ENCODE measurements at regions not wholly inside any gene's neighbourhood (a gene's known extent, or its start where the extent isn't known, plus 50 kb on each side); places are given as distances from the start of the nearest gene placed in this dataset.

DNA sequence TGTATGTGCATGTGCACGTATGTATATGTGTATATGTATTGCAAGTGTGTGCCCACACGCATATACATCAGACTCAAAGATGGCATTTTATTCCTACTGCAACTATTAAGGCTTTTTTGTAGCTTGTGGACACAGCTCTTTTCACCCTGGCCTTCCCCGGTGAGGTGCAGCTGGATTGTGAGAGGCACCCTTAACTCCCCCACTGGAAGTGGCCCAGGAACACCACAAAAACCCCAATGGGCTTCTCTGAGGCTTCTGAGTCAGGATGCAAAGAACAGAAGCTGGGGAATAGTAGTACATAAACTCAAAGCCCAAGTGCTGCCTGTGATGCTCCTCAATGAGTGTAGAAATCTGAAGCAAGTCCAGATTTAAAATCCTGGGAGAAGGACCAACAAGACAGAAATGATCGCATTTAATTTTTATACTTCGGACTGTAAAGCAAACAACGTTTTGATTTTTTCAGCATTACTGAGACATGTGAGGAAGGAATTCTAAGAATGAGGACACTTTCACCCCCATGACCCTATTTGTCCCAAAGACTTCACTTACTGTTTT lies 369.2 kb upstream of the MGMT start:
- Histone ChIP-seq H3K4me2 (ENCODE audit: insufficient read depth, low read length) (no peak overlapping the region), H3K79me2 (ENCODE audit: control insufficient read depth, insufficient read depth, low read length) (no peaks in the 10 kb centered on the region), H3K27me3 (ENCODE audit: control insufficient read depth in 2 of 2, insufficient read depth in 2 of 2, low read length in 2 of 2) (peaks cover 0 to 4% of the 10 kb centered on the region in 2 experiments; a peak in 2 of 5 replicates), H3K36me3 (ENCODE audit: control insufficient read depth, insufficient read depth, low read length) (no peaks in the 10 kb centered on the region), H3K9me1 (ENCODE audit: control insufficient read depth, insufficient read depth, low read length) (no peaks in the 10 kb centered on the region), H3K9me3 (replicated peaks; ENCODE audit: control insufficient read depth, insufficient read depth, low read depth, low read length) (no peaks in the 10 kb centered on the region), H2AFZ (ENCODE audit: low read depth, low read length) (no peak overlapping the region), H3K9ac (ENCODE audit: insufficient read depth in 1 of 2, low read depth in 2 of 2, low read length in 2 of 2) (no peak overlapping the region), H3K4me1 (replicated peaks in 1 of 2; ENCODE audit: control insufficient read depth in 2 of 2, insufficient read depth in 2 of 2, low read length in 2 of 2) (no peaks in the 10 kb centered on the region), H4K20me1 (replicated peaks; ENCODE audit: control insufficient read depth, insufficient read depth, low read length) (no peaks in the 10 kb centered on the region; the same call in 1 of the 2 replicates), H3K27ac (ENCODE audit: extremely low read depth, low read depth, low read length) (no peak overlapping the region), H3K4me3 (no peak overlapping the region)
- in situ Hi-C loops (cut with MboI) (no loop called here), intact Hi-C loops (cut with micrococcal nuclease) (no loop called here)
- ATAC-seq (no peak), FAIRE-seq (no peak), DNase-seq (ENCODE audit: extremely low read depth in 1 of 4, low spot score in 3 of 4) (no peak)
- no peak for TF ChIP-seq ZKSCAN1 (IDR thresholded peaks at IDR 0.05; ENCODE audit: low read depth, low read length)
- TF ChIP-seq, protein P1, sequence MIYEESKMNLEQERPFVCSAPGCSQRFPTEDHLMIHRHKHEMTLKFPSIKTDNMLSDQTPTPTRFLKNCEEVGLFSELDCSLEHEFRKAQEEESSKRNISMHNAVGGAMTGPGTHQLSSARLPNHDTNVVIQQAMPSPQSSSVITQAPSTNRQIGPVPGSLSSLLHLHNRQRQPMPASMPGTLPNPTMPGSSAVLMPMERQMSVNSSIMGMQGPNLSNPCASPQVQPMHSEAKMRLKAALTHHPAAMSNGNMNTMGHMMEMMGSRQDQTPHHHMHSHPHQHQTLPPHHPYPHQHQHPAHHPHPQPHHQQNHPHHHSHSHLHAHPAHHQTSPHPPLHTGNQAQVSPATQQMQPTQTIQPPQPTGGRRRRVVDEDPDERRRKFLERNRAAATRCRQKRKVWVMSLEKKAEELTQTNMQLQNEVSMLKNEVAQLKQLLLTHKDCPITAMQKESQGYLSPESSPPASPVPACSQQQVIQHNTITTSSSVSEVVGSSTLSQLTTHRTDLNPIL (CRISPR knock-in tag; IDR thresholded peaks at IDR 0.05), result no peak
- ChIA-PET CTCF (ENCODE audit: low intra/inter-chr PET ratio) (no interaction called here), POLR2A (interaction anchor here (0.6 kb wide), 1 partner anchor 52 kb away, joined by 3 read pairs; no protein-coding TSS in a partner anchor)
- no TSS peak for BruUV-seq (replicated peaks)
- 0% methylated on average over 5 of the region's 6 CpGs for WGBS (ENCODE audit: insufficient coverage, low coverage, missing lambda C conversion rate)

DNA sequence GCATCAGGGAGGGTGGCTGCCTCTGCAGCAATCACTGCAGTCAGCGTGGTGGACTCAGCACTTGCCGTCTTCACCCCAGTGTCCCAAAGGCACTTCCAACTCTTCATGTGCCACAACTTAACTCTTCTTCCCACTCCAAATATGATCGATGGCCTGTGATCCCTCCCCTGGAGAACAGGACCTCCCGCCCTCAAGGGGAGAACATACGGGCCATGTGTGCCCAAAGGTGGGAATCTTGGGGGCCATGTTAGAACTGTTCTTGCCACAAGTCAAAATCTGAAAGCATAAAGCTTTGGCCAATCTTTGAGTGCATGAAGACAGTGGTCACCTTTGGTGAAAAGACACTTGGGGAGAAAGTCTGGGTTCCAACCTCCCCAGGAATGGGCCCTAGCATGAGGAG lies 368.5 kb upstream of the MGMT start:
- H2AFZ ChIP-seq (ENCODE audit: low read depth, low read length), result no peak overlapping the region
- intact Hi-C loops (cut with micrococcal nuclease) (no loop called here), in situ Hi-C loops (cut with MboI) (no loop called here)
- peaks cover 0 to 2% of the 10 kb centered on the region in 2 experiments; a peak in 2 of 5 replicates for H3K27me3 ChIP-seq (ENCODE audit: control insufficient read depth in 2 of 2, insufficient read depth in 2 of 2, low read length in 2 of 2)
- 0% methylated on average over 5 of the region's 5 CpGs for WGBS (ENCODE audit: insufficient coverage, low coverage, missing lambda C conversion rate)
- H3K27ac ChIP-seq (ENCODE audit: extremely low read depth, low read depth, low read length), result no peak overlapping the region
- ChIA-PET CTCF (ENCODE audit: low intra/inter-chr PET ratio) (no interaction called here), POLR2A (no interaction called here)
- no peak overlapping the region for H3K9ac ChIP-seq (ENCODE audit: insufficient read depth in 1 of 2, low read depth in 2 of 2, low read length in 2 of 2)
- no peak for DNase-seq (ENCODE audit: extremely low read depth in 1 of 4, low spot score in 3 of 4)
- no peaks in the 10 kb centered on the region for H3K9me1 ChIP-seq (ENCODE audit: control insufficient read depth, insufficient read depth, low read length)
- ATAC-seq, result no peak
- no peaks in the 10 kb centered on the region for H3K9me3 ChIP-seq (replicated peaks; ENCODE audit: control insufficient read depth, insufficient read depth, low read depth, low read length)
- no peaks in the 10 kb centered on the region for H3K4me1 ChIP-seq (replicated peaks in 1 of 2; ENCODE audit: control insufficient read depth in 2 of 2, insufficient read depth in 2 of 2, low read length in 2 of 2)
- no peak overlapping the region for H3K4me3 ChIP-seq
- H3K79me2 ChIP-seq (ENCODE audit: control insufficient read depth, insufficient read depth, low read length), result no peaks in the 10 kb centered on the region
- no peak overlapping the region for H3K4me2 ChIP-seq (ENCODE audit: insufficient read depth, low read length)
- H3K36me3 ChIP-seq (ENCODE audit: control insufficient read depth, insufficient read depth, low read length), result no peaks in the 10 kb centered on the region
- BruUV-seq (replicated peaks), result no TSS peak
- H4K20me1 ChIP-seq (replicated peaks; ENCODE audit: control insufficient read depth, insufficient read depth, low read length), result no peaks in the 10 kb centered on the region; the same call in 1 of the 2 replicates
- no peak for FAIRE-seq
- TF ChIP-seq KLF13 (tag; IDR thresholded peaks at IDR 0.05; ENCODE audit: borderline replicate concordance, low read depth) (no peak), IRF2 (CRISPR knock-in tag; IDR thresholded peaks at IDR 0.05) (no peak), ZNF717 (CRISPR knock-in tag; IDR thresholded peaks at IDR 0.05) (no peak), BRCA1 (IDR thresholded peaks at IDR 0.05) (no peak), BRCA1 (CRISPR knock-in tag; IDR thresholded peaks at IDR 0.05) (no peak), E2F5 (CRISPR knock-in tag; IDR thresholded peaks at IDR 0.05) (no peak), PTRF (tag; IDR thresholded peaks at IDR 0.05) (no peak), HDGF (IDR thresholded peaks at IDR 0.05) (no peak), CBX8 (IDR thresholded peaks at IDR 0.05; ENCODE audit: borderline replicate concordance, extremely low read depth, low read depth, low read length, poor library complexity, severe bottlenecking) (no peak), ZEB2 (IDR thresholded peaks at IDR 0.05) (no peak), ADNP (tag; IDR thresholded peaks at IDR 0.05) (no peak), FOS (IDR thresholded peaks at IDR 0.05; ENCODE audit: extremely low read depth, insufficient read length) (no peak), KHSRP (IDR thresholded peaks at IDR 0.05) (no peak)

Data from K562 (cell line).